GM23338 (cell line): ENCODE measurements at regions not wholly inside any gene's neighbourhood (a gene's known extent, or its start where the extent isn't known, plus 50 kb on each side); places are given as distances from the start of the nearest gene placed in this dataset.

Source experiments
- ATAC-seq: fragments of 200-7000 bp; cut with Tn5 transposase; 3 replicates; pipeline ENCODE4 v1.9.1; 2020
- DNase-seq: peaks from one replicate; pipeline ENCODE4 v3.0.0-alpha.2; 2015; ENCODE audit warnings: low spot score
- H2AFZ ChIP-seq: fragments of 200-600 bp; sonication (generic); 2 replicates; pipeline ENCODE4 v1.8.0; 2016; ENCODE audit warnings: antibody characterized with exemption, mild to moderate bottlenecking, moderate library complexity
- H3F3A ChIP-seq: fragments of 200-600 bp; sonication (generic); replicated peaks from 2 replicates; pipeline ENCODE4 v1.8.0; 2017; ENCODE audit warnings: antibody characterized with exemption, mixed run types, low read depth
- H3K27ac ChIP-seq: fragments of 200-600 bp; sonication (generic); 2 replicates; pipeline ENCODE4 v1.6.1; 2016; ENCODE audit warnings: low read depth
- H3K27me3 ChIP-seq: fragments of 200-600 bp; sonication (generic); 2 replicates; pipeline ENCODE4 v1.8.0; 2016; ENCODE audit warnings: mild to moderate bottlenecking, mixed run types, moderate library complexity; ENCODE audit not compliant: insufficient read depth
- H3K36me3 ChIP-seq: fragments of 200-600 bp; sonication (generic); 2 replicates; pipeline ENCODE4 v1.8.0; 2016; ENCODE audit warnings: mild to moderate bottlenecking; ENCODE audit not compliant: insufficient read depth
- H3K4me1 ChIP-seq: fragments of 200-600 bp; sonication (generic); 2 replicates; pipeline ENCODE4 v1.8.0; 2016; ENCODE audit warnings: mild to moderate bottlenecking, moderate library complexity; ENCODE audit not compliant: insufficient read depth
- H3K4me2 ChIP-seq: fragments of 200-600 bp; sonication (generic); 2 replicates; pipeline ENCODE4 v1.7.1; 2017; ENCODE audit warnings: mixed run types
- H3K4me3 ChIP-seq: fragments of 200-600 bp; sonication (generic); 2 replicates; pipeline ENCODE4 v1.6.1; 2016; ENCODE audit warnings: mixed run types
- H3K79me2 ChIP-seq: fragments of 200-600 bp; sonication (generic); replicated peaks from 2 replicates; pipeline ENCODE4 v1.8.0; 2017; ENCODE audit warnings: mild to moderate bottlenecking; ENCODE audit not compliant: insufficient read depth
- H3K9me2 ChIP-seq: fragments of 200-600 bp; sonication (generic); 2 replicates; pipeline ENCODE4 v1.8.0; 2017; ENCODE audit not compliant: insufficient read depth
- H4K20me1 ChIP-seq: fragments of 200-600 bp; sonication (generic); replicated peaks from 2 replicates; pipeline ENCODE4 v1.8.0; 2017; ENCODE audit warnings: mild to moderate bottlenecking; ENCODE audit not compliant: insufficient read depth
- H3K27ac Mint-ChIP-seq: 2 replicates; pipeline ENCODE4 v1.8.0; 2020; ENCODE audit warnings: inconsistent platforms, mild to moderate bottlenecking, moderate library complexity, mixed read lengths
- H3K27me3 Mint-ChIP-seq: 3 replicates; pipeline ENCODE4 v1.8.0; 2022; ENCODE audit warnings: low read depth, mild to moderate bottlenecking, moderate library complexity, mixed read lengths, inconsistent platforms; ENCODE audit not compliant: insufficient read depth, poor library complexity
- H3K36me3 Mint-ChIP-seq: 3 replicates; pipeline ENCODE4 v1.8.0; 2021; ENCODE audit warnings: low read depth, mild to moderate bottlenecking, inconsistent platforms, moderate library complexity, mixed read lengths
- H3K4me1 Mint-ChIP-seq: 3 replicates; pipeline ENCODE4 v1.8.0; 2020; ENCODE audit warnings: mild to moderate bottlenecking, inconsistent platforms, mixed read lengths
- H3K4me3 Mint-ChIP-seq: 3 replicates; pipeline ENCODE4 v1.8.0; 2021; ENCODE audit warnings: moderate library complexity, mild to moderate bottlenecking, inconsistent platforms, mixed read lengths
- H3K9me3 Mint-ChIP-seq: 3 replicates; pipeline ENCODE4 v1.8.0; 2020; ENCODE audit warnings: moderate library complexity, mild to moderate bottlenecking, inconsistent platforms, mixed read lengths
- CREB1 ChIP-seq: fragments of 250-450 bp; sonication (Bioruptor Pico); IDR thresholded peaks from 2 replicates; pipeline ENCODE4 v1.5.0; 2020; ENCODE audit warnings: low read depth, mild to moderate bottlenecking, moderate library complexity
- ETS1 ChIP-seq: IDR thresholded peaks from 2 replicates; pipeline ENCODE4 v1.6.1; 2016; ENCODE audit warnings: antibody characterized with exemption
- EZH2 ChIP-seq: fragments of 200-600 bp; sonication (generic); IDR thresholded peaks from one replicate; pipeline ENCODE4 v1.8.0; 2017; ENCODE audit warnings: antibody characterized with exemption, mild to moderate bottlenecking, low read depth; ENCODE audit not compliant: unreplicated experiment
- EZH2phosphoT487 ChIP-seq: fragments of 200-600 bp; sonication (generic); IDR thresholded peaks from one replicate; pipeline ENCODE4 v1.8.1; 2018; ENCODE audit warnings: antibody characterized with exemption; ENCODE audit not compliant: unreplicated experiment
- JUNB ChIP-seq: IDR thresholded peaks from one replicate; pipeline ENCODE4 v1.6.1; 2016; ENCODE audit warnings: antibody characterized with exemption; ENCODE audit not compliant: unreplicated experiment
- NANOG ChIP-seq: IDR thresholded peaks from 2 replicates; pipeline ENCODE4 v1.6.1; 2016; ENCODE audit warnings: antibody characterized with exemption, borderline replicate concordance
- POLR2AphosphoS5 ChIP-seq: IDR thresholded peaks from 2 replicates; pipeline ENCODE4 v1.6.1; 2016; ENCODE audit warnings: antibody characterized with exemption, low read depth
- REST ChIP-seq: IDR thresholded peaks from one replicate; pipeline ENCODE4 v1.6.1; 2018; ENCODE audit warnings: antibody characterized with exemption; ENCODE audit not compliant: unreplicated experiment
- STAT1 ChIP-seq: IDR thresholded peaks from one replicate; pipeline ENCODE4 v1.6.1; 2016; ENCODE audit warnings: antibody characterized with exemption; ENCODE audit not compliant: unreplicated experiment
- ZNF331 ChIP-seq: fragments of 250-450 bp; sonication (Bioruptor Pico); IDR thresholded peaks from 2 replicates; pipeline ENCODE4 v1.5.0; 2020; ENCODE audit warnings: low read depth, mild to moderate bottlenecking, moderate library complexity
- ZNF462 ChIP-seq: fragments of 250-450 bp; sonication (Bioruptor Pico); IDR thresholded peaks from 2 replicates; pipeline ENCODE4 v1.5.0; 2020; ENCODE audit warnings: mild to moderate bottlenecking, moderate library complexity

- Mint-ChIP-seq H3K27me3 (no peaks in the 10 kb centered on the region), H3K27ac (no peak overlapping the region), H3K36me3 (no peaks in the 10 kb centered on the region), H3K4me1 (no peaks in the 10 kb centered on the region), H3K4me3 (no peak overlapping the region), H3K9me3 (peaks cover 4% of the 10 kb centered on the region; the same call in 2 of the 3 replicates)
- Histone ChIP-seq H2AFZ (no peak overlapping the region; the same call in 1 of the 2 replicates), H4K20me1 (no peaks in the 10 kb centered on the region), H3K79me2 (no peaks in the 10 kb centered on the region), H3K27me3 (no peaks in the 10 kb centered on the region), H3K9me2 (no peaks in the 10 kb centered on the region), H3K4me3 (no peak overlapping the region), H3K4me2 (no peak overlapping the region), H3F3A (no peaks in the 10 kb centered on the region), H3K36me3 (no peaks in the 10 kb centered on the region), H3K27ac (no peak overlapping the region), H3K4me1 (no peaks in the 10 kb centered on the region)
- no peak for ATAC-seq
- TF ChIP-seq STAT1 = no peak
- no peak for TF ChIP-seq POLR2AphosphoS5
- TF ChIP-seq ZNF331 (CRISPR knock-in tag) = no peak
- no peak for TF ChIP-seq EZH2phosphoT487
- no peak for TF ChIP-seq ETS1
- no peak for TF ChIP-seq CREB1 (CRISPR knock-in tag)
- TF ChIP-seq JUNB = no peak
- TF ChIP-seq EZH2 = no peak
- TF ChIP-seq NANOG = no peak
- no peak for TF ChIP-seq REST
- DNase-seq = no peak
These were observed 933.5 kb downstream of the VRK1 start for GRCh38 chr14:97730706-97731105.

DNA sequence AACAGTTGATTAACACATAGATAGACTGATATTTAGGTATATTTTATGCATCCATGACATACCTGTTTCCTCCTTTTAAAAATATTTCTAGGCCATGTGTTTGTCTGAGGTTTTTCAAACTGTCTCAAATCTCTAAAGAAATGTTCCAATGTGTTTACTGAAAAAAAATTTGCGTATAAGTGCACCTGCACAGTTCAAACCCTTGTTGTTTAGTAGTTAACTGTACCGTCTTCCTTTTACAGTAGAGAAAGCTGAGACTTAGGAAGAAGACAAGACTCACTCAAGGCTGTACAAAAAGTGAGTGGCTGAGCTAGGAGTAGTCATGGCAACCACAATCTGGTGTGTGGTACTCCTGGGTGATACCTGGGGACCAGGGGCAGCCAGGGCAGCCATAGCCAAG, 934.6 kb downstream of the VRK1 start:
- Histone ChIP-seq H3K27me3 (no peaks in the 10 kb centered on the region), H3F3A (no peaks in the 10 kb centered on the region), H3K4me1 (no peaks in the 10 kb centered on the region), H3K4me3 (no peak overlapping the region), H3K27ac (no peak overlapping the region), H3K9me2 (no peaks in the 10 kb centered on the region), H2AFZ (no peak overlapping the region), H3K79me2 (no peaks in the 10 kb centered on the region), H4K20me1 (no peaks in the 10 kb centered on the region), H3K4me2 (no peak overlapping the region), H3K36me3 (no peaks in the 10 kb centered on the region)
- Mint-ChIP-seq H3K27me3 (no peaks in the 10 kb centered on the region), H3K4me3 (no peak overlapping the region), H3K9me3 (peaks cover 4% of the 10 kb centered on the region; the same call in 2 of the 3 replicates), H3K27ac (no peak overlapping the region), H3K4me1 (no peaks in the 10 kb centered on the region), H3K36me3 (no peaks in the 10 kb centered on the region)
- ATAC-seq (no peak), DNase-seq (no peak)
- TF ChIP-seq CREB1 (CRISPR knock-in tag) = no peak
- no peak for TF ChIP-seq NANOG
- no peak for TF ChIP-seq ZNF462 (CRISPR knock-in tag)
- no peak for TF ChIP-seq ETS1
